ENCODE measurements at regions not wholly inside any gene's neighbourhood (a gene's known extent, or its start where the extent isn't known, plus 50 kb on each side); places are given as distances from the start of the nearest gene placed in this dataset.

DNA sequence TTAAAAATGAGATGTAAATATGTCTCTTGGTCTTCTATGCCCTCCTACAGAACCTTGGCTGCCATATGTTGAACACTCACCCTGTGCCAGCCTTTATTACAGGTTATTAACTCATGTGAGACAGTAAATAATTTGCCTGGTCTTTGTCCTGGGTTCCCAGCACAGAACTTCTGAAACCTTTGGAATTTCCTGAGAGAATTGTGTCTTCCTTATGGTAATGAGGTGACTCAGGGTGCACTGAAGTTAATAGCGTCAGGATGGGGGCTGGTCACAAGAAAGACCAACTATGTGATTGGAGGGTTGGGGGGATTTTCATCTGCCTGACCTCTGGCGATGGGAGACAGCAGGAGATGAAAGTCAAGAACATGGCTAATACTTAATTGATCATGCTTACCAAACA is 289.8 kb upstream of the STS start:
- TF ChIP-seq, protein P1, sequence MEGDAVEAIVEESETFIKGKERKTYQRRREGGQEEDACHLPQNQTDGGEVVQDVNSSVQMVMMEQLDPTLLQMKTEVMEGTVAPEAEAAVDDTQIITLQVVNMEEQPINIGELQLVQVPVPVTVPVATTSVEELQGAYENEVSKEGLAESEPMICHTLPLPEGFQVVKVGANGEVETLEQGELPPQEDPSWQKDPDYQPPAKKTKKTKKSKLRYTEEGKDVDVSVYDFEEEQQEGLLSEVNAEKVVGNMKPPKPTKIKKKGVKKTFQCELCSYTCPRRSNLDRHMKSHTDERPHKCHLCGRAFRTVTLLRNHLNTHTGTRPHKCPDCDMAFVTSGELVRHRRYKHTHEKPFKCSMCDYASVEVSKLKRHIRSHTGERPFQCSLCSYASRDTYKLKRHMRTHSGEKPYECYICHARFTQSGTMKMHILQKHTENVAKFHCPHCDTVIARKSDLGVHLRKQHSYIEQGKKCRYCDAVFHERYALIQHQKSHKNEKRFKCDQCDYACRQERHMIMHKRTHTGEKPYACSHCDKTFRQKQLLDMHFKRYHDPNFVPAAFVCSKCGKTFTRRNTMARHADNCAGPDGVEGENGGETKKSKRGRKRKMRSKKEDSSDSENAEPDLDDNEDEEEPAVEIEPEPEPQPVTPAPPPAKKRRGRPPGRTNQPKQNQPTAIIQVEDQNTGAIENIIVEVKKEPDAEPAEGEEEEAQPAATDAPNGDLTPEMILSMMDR (IDR thresholded peaks at IDR 0.05; ENCODE audit: low read depth, low read length, poor library complexity, severe bottlenecking), result no peak
- TF ChIP-seq EZH2phosphoT487 (IDR thresholded peaks at IDR 0.05; ENCODE audit: borderline replicate concordance, low read length), result no peak
